Stomach (tissue), 8 donors: ENCODE measurements at regions not wholly inside any gene's neighbourhood (a gene's known extent, or its start where the extent isn't known, plus 50 kb on each side); places are given as distances from the start of the nearest gene placed in this dataset.

Experiments used
- DNase-seq, 2 donors: peaks; one replicate each; pipeline versions ENCODE4 v3.0.0 to v3.0.0-alpha.2; 2013 to 2019
- H3K27ac ChIP-seq, 5 donors: fragments of 200-600 bp in 4 of 5; sonication (generic) in 4 of 5; one replicate each; pipeline ENCODE4 v1.5.1; 2013 to 2019; ENCODE audit warnings: mild to moderate bottlenecking in 1 of 5, moderate library complexity in 1 of 5
- H3K27me3 ChIP-seq, 3 donors: fragments of 200-600 bp; sonication (generic); one replicate each; pipeline ENCODE4 v1.5.1; 2017 to 2019; ENCODE audit warnings: mixed run types in 1 of 3
- H3K36me3 ChIP-seq, 4 donors: fragments of 200-600 bp; sonication (generic); 1 replicate in 3 of 4; 2 replicates in 1 of 4; pipeline ENCODE4 v1.5.1; 2016 to 2019
- H3K4me1 ChIP-seq, 4 donors: fragments of 200-600 bp; sonication (generic); one replicate each; pipeline ENCODE4 v1.5.1; 2016 to 2019
- H3K4me3 ChIP-seq, 4 donors: fragments of 200-600 bp; sonication (generic) in 3 of 4; one replicate each; pipeline ENCODE4 v1.5.1; 2016 to 2019; ENCODE audit warnings: mild to moderate bottlenecking in 1 of 4
- H3K9me3 ChIP-seq, 4 donors: fragments of 200-600 bp; sonication (generic); one replicate each; pipeline ENCODE4 v1.5.1; 2016 to 2019
- EP300 ChIP-seq: sonication (generic); formaldehyde crosslinking; IDR thresholded peaks from one replicate; pipeline ENCODE4 v1.6.1; 2017; ENCODE audit warnings: antibody characterized with exemption
- POLR2A ChIP-seq, 4 donors: fragments of 450-650 bp; IDR thresholded peaks; one replicate each; pipeline ENCODE4 v1.6.1; 2016; ENCODE audit warnings: antibody characterized with exemption in 4 of 4, control low read depth in 2 of 4, mild to moderate bottlenecking in 1 of 4, moderate library complexity in 1 of 4
- POLR2AphosphoS5 ChIP-seq, 3 donors: sonication (generic); formaldehyde crosslinking; IDR thresholded peaks; one replicate each; pipeline ENCODE4 v1.6.1; 2016; ENCODE audit warnings: antibody characterized with exemption in 3 of 3
- WGBS, 5 donors: extraction: QIAGEN DNeasy Blood & Tissue Kit in 3 of 5; methylation state at CpG; one replicate each; pipeline versions ENCODE4 v1.1.5 to v1.1.7; 2013 to 2018; 5-methylcytosine and 5-hydroxymethylcytosine counted together
- intact Hi-C: fragments of 100-400 bp; cut with DNase I; formaldehyde crosslinking; loops from one replicate; pipeline ENCODE4 v1.15.1; 2023; ENCODE audit warnings: low total_unique reads
- TF ChIP-seq, protein P1 (sequence below), 7 experiments: fragments of 450-650 bp in 4 of 7; fragments of 200-600 bp in 3 of 7; sonication (generic) in 3 of 7; IDR thresholded peaks; one replicate each; pipeline ENCODE4 v1.5.1; 2016 to 2019; ENCODE audit warnings: antibody characterized with exemption in 7 of 7, control low read depth in 2 of 7, mild to moderate bottlenecking in 1 of 7
- donor health status: healthy with polysubstance abuse.
- donor health status: Bipolar disorder and iron deficiency.
- donor health status: healthy.

DNA sequence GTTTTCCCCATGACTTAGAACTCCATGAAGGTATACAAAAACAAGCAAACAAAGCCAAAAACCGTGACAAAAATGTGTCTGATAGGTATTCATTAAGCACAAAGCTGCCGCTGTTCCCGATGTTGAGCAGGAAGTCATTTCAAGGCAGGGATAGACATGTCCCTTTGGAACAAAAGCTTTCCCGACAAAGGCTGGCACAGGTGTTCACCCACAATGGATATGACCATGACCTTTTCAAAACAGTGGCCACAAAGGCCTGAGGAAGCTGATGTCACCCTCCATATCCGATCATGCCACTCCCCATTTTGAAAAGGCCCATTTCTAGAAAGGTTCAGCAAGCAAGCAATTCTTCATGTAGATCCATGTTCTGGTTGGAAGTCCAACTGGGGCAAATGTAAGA, 279.1 kb downstream of the BTG1 start:
- intact Hi-C loops: no loop called here
- Histone ChIP-seq H3K36me3 (no peaks in the 10 kb centered on the region), H3K9me3 (no peaks in the 10 kb centered on the region), H3K27me3 (no peaks in the 10 kb centered on the region), H3K4me1 (peaks cover 0 to 9% (median 5%) of the 10 kb centered on the region in 4 donors), H3K4me3 (no peak overlapping the region), H3K27ac (no peak overlapping the region)
- 81 to 90% (median 88%) methylated on average over 5 of the region's 5 CpGs for WGBS, 5 donors
- DNase-seq: peak in 1 of 2 donors; percentile 27
- TF ChIP-seq POLR2AphosphoS5 (IDR thresholded peaks at IDR 0.05): no peak

- 81 to 89% (median 85%) methylated on average over 3 of the region's 3 CpGs for WGBS, 5 donors
- no peak overlapping the region for H3K4me3 ChIP-seq
- TF ChIP-seq, protein P1, sequence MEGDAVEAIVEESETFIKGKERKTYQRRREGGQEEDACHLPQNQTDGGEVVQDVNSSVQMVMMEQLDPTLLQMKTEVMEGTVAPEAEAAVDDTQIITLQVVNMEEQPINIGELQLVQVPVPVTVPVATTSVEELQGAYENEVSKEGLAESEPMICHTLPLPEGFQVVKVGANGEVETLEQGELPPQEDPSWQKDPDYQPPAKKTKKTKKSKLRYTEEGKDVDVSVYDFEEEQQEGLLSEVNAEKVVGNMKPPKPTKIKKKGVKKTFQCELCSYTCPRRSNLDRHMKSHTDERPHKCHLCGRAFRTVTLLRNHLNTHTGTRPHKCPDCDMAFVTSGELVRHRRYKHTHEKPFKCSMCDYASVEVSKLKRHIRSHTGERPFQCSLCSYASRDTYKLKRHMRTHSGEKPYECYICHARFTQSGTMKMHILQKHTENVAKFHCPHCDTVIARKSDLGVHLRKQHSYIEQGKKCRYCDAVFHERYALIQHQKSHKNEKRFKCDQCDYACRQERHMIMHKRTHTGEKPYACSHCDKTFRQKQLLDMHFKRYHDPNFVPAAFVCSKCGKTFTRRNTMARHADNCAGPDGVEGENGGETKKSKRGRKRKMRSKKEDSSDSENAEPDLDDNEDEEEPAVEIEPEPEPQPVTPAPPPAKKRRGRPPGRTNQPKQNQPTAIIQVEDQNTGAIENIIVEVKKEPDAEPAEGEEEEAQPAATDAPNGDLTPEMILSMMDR (IDR thresholded peaks at IDR 0.05): no peak
- TF ChIP-seq POLR2A (IDR thresholded peaks at IDR 0.05): no peak
- no peak for TF ChIP-seq EP300
- no peak for TF ChIP-seq POLR2AphosphoS5 (IDR thresholded peaks at IDR 0.05)
- no peaks in the 10 kb centered on the region for H3K27me3 ChIP-seq
- H3K4me1 ChIP-seq: peaks cover 0 to 4% (median 0%) of the 10 kb centered on the region in 4 donors
- H3K36me3 ChIP-seq: no peaks in the 10 kb centered on the region
- intact Hi-C loops: no loop called here
- no peak for DNase-seq
- no peaks in the 10 kb centered on the region for H3K9me3 ChIP-seq
- no peak overlapping the region for H3K27ac ChIP-seq
Observed at GRCh38 chr12:91863702-91864101, 281.9 kb downstream of the BTG1 start.

DNA sequence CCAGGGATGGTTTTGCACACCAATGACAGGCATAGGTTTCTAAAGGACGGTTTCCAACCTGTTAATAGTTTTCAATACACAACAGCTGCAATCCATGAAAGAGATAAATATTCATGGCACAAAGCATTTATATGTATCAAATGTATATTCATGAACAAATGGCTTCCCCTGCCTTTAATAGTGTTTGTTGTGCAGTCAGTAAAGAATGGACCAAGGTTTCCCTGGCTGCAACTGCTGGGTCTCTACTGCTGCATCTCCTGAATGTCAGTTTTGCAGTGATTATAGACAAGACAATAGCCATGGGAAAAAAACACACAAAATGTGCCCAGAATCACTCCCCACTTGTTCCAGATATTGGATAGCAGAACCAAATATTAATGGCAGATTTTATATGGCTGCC, 284.1 kb downstream of the BTG1 start:
- H3K27ac ChIP-seq: no peak overlapping the region
- no peaks in the 10 kb centered on the region for H3K4me1 ChIP-seq
- TF ChIP-seq POLR2A (IDR thresholded peaks at IDR 0.05): no peak
- TF ChIP-seq EP300: no peak
- TF ChIP-seq, protein P1 (IDR thresholded peaks at IDR 0.05): no peak
- TF ChIP-seq POLR2AphosphoS5 (IDR thresholded peaks at IDR 0.05): no peak
- WGBS, 5 donors: 90 to 96% (median 94%) methylated on average over 1 of the region's 1 CpG
- H3K27me3 ChIP-seq: no peaks in the 10 kb centered on the region
- no peaks in the 10 kb centered on the region for H3K36me3 ChIP-seq
- intact Hi-C loops: no loop called here
- H3K4me3 ChIP-seq: no peak overlapping the region
- no peaks in the 10 kb centered on the region for H3K9me3 ChIP-seq
- no peak for DNase-seq

DNA sequence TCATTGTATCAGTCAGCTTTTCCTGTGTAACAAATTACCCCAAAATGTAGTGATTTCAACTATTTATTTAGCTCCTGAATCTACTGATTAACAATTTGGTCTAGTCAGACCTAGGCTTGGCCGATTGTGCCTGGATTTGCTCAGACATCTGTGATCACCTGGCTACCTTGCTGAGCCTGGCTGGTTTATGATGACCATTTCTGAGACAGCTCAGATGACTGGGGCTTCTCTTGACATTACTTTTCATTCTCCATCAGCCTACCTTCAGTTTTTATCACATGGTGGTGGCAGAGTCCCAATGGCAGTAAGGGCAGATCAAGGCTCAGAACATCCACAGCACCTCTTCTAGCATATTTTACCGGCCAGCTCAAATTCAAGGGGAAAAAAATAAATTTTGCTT, 286.3 kb downstream of the BTG1 start:
- no peak for DNase-seq
- H3K4me3 ChIP-seq: no peak overlapping the region
- no peaks in the 10 kb centered on the region for H3K27me3 ChIP-seq
- TF ChIP-seq EP300 (no peak), POLR2AphosphoS5 (IDR thresholded peaks at IDR 0.05) (no peak), POLR2A (IDR thresholded peaks at IDR 0.05) (no peak)
- TF ChIP-seq, protein P1 (IDR thresholded peaks at IDR 0.05): no peak
- H3K9me3 ChIP-seq: no peaks in the 10 kb centered on the region
- H3K36me3 ChIP-seq: no peaks in the 10 kb centered on the region
- H3K27ac ChIP-seq: no peak overlapping the region
- peaks cover 0 to 8% (median 0%) of the 10 kb centered on the region in 4 donors for H3K4me1 ChIP-seq
- intact Hi-C loops: no loop called here
- 90 to 98% (median 95%) methylated on average over 2 of the region's 2 CpGs for WGBS, 5 donors

- intact Hi-C loops: no loop called here
- DNase-seq: no peak
Observed at GRCh38 chr12:91857813-91858542, 287.7 kb downstream of the BTG1 start.

More at GRCh38 chr12:91857813-91858542, 287.7 kb downstream of the BTG1 start:
- no peak overlapping the region for H3K27ac ChIP-seq
- no peak overlapping the region for H3K4me3 ChIP-seq
- peaks cover 0 to 9% (median 0%) of the 10 kb centered on the region in 4 donors for H3K4me1 ChIP-seq
- H3K36me3 ChIP-seq: no peaks in the 10 kb centered on the region
- TF ChIP-seq EP300 (no peak), POLR2A (IDR thresholded peaks at IDR 0.05) (no peak), POLR2AphosphoS5 (IDR thresholded peaks at IDR 0.05) (no peak)
- TF ChIP-seq, protein P1 (IDR thresholded peaks at IDR 0.05): no peak
- 86 to 94% (median 88%) methylated on average over 3 of the region's 3 CpGs for WGBS, 5 donors
- no peaks in the 10 kb centered on the region for H3K9me3 ChIP-seq
- no peaks in the 10 kb centered on the region for H3K27me3 ChIP-seq
